GF-D8 (cell line): ENCODE measurements at regions not wholly inside any gene's neighbourhood (a gene's known extent, or its start where the extent isn't known, plus 50 kb on each side); places are given as distances from the start of the nearest gene placed in this dataset.

Experiments used
- DNase-seq: peaks from one replicate; lab custom pipeline; 2025; lab: John Stamatoyannopoulos, UW

DNA sequence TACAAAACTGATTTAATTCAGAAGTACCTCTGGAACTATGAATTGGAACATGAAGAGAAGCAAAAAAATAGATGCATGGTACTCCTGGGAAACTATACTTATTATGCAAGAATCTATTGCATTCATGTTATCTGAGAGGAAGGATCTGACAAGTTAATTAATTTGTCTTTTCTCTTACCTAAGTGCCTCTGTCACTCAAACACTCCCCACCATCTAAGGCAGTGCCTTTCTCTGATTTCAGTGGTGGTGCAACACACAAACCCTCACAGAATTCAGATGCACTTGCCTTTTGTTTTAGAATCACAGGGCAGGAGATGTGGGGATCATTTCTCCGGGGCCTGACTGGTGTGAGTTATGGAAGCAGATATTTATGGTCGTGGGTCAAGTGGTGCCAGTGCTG, 52.5 kb upstream of the C9orf72 start:
- no peak for DNase-seq

DNA sequence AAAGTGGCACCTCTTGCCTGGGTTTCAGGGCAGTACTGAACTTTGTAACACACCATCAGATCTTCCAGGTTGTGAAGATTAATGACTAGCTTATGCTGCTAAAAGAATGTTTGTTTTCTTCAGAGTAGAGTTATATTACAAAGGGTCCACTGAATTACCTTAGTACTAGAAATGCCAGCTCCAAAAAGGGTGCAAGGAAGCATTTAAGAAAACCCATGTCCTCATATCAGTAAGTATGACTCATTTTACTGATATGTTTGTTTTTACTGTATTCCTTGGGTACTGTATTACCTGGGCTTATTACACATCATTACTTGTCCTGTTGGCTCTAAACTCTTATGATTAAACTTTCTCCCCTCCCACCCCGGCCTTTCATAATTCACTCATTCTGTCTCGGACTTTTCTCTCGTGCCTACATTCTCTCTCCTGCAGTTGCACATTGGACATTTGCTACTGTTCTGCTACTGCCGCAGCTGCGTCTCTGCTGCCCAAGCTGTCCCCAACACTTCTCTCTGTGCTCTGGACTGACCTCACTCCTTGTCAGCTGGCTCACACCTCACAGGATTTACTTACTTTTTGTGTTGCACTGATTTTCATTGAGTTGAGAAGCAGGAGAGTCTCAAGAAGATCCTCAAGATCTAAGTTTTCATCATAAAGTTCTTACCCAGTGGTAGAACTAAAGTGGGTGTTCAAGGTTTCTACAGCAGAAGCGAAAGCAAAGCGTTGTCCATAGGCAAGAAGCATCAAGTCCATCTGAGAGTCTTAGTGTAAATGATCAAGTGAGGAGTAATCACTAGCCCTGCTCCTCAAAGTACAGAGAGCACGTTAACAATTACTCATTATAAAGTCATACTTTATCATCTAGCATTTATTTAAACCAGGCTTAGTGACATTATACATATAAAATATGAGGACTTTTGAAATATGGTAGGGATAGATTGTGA, 53.2 kb upstream of the C9orf72 start:
- no peak for DNase-seq

DNA sequence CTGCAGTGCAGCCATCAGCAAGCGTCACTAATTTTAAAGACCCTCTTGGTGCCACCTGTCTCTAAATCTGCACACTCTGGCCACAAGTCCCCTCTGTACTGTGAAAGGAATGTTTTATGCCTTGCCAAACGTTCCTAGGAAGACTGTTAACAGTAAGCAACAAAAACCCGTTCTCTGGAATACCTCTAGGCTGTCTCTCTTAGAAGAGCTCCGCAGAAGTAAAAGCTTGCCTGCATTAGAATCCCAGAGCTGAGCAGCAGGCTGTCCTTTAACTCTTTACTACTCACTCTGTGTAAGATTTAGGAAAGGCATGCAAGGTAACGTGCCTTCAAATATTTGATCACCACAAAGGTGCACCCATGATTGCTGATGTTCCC, 53.9 kb upstream of the C9orf72 start:
- DNase-seq, result no peak

- no peak for DNase-seq
Measured at GRCh38 chr9:27628311-27628710, 55.0 kb upstream of the C9orf72 start.

- no peak for DNase-seq
Measured at GRCh38 chr9:27629425-27629824, 56.1 kb upstream of the C9orf72 start.

DNA sequence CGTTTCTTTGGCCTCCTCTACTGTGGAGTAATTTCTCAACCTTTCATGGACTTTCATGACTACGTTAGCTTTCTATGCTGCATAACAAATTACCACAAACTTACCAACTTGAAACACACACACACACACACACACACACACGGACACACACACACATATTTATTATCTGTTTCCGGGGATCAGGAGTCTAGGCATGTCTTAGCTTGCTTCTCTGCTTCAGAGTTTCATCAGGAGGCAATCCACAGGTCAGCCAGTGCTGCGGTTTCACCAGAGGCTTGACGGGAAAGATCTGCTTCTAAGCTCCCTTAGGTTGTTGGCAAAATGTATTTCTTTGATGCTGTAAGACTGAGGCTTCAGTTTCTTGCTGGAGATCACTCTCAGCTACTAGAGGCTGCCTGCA, 59.0 kb upstream of the C9orf72 start:
- DNase-seq, result no peak

- no peak for DNase-seq
Measured at GRCh38 chr9:27633764-27634163, 60.5 kb upstream of the C9orf72 start.

DNA sequence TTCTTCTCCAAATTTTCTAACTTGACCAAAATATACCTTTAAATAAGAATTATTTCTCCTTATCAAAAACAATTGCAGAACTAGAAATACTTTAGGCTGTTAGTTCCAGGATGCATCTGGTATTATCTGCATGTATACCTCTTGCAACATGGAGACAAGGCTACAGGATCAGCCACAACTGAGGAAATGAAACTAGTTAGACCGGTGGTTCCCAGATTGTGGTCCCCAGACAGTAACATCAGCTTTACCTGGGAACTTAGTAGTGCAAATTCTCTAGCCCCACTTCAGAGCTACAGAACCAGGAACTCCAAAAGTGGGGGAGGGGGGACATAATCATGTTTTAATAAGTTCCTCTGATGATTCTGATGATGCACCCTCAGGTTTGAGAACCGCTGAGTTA, 61.6 kb upstream of the C9orf72 start:
- DNase-seq, result no peak

- no peak for DNase-seq
Measured at GRCh38 chr9:27638716-27639115, 65.4 kb upstream of the C9orf72 start.

GRCh38 chr9:27645161-27645840, 72.0 kb upstream of the C9orf72 start:
- DNase-seq, result no peak

- DNase-seq, result no peak
Measured at GRCh38 chr9:27653246-27653645, 80.0 kb upstream of the C9orf72 start.

GRCh38 chr9:27653957-27654356, 80.7 kb upstream of the C9orf72 start:
- no peak for DNase-seq

- no peak for DNase-seq
Measured at GRCh38 chr9:27654629-27655285, 81.5 kb upstream of the C9orf72 start.

- no peak for DNase-seq
Measured at GRCh38 chr9:27655441-27655840, 82.2 kb upstream of the C9orf72 start.

- no peak for DNase-seq
Measured at GRCh38 chr9:27659001-27659400, 85.7 kb upstream of the C9orf72 start.

DNA sequence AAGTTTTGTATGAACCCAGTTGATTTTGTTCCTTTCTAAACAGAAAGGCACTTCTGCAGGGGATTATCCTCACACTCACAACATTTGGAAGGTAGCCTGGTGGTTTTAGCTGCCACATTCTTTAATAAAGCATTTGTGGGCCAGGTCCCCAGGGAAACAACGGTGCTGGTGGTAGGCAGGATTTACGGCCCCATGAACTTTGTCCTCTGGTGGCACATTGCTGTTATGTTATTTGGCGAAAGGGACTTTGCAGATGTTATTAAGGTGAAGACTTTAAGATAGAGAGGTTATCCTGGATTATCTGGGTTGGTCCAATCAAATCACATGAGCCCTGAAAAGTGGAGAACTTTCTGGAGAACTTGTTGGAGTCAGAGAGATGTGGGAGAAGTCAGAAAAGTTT, 86.3 kb upstream of the C9orf72 start:
- no peak for DNase-seq

GRCh38 chr9:27660148-27660547, 86.9 kb upstream of the C9orf72 start:
- no peak for DNase-seq

DNA sequence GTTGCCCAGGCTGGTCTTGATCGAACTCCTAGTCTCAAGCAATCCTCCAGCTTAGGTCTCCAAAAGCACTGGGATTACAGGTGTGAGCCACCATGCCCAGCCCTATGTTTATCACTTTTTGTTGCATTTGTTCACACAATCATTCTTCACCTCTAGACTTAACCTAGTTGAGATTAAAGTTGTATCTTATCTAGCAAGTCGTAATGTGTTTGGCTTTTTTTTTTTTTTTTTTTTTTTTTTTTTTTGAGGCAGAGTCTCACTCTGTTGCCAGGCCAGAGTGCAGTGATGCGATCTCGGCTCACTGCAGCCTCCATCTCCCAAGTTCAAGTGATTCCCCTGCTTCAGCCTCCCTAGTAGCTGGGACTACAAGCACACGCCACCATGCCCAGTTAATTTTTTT, 90.2 kb upstream of the C9orf72 start:
- DNase-seq, result no peak

DNA sequence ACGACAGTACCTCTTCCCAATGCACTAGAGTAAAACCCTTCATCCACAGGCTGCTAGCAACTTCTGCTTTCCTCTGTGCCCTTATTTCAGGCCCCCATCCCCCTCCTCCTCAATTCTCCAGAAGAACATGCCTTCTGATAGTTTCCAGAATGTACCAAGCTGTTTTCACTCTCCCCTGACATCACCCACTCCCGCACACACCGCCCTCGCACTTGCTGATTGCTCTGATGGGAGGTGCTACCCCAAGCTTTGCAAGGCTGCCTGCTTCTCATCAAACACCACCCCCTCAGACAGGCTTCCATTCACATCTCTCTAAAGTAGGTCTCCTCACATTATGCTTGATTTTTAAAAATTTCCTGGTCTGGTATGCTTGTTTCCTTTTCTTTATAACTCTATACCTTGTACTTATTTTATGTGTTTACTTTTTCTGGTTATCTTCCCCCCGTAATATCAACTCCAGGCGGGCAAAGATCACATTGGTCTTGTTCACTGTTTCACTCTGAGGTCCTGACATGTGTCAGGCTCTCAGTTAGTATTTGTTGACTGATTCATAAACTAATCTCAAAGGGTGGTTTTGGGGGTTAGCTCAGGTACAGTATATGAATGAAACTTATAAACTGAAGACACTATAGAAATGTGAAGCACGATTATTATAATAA, 91.0 kb upstream of the C9orf72 start:
- no peak for DNase-seq

DNA sequence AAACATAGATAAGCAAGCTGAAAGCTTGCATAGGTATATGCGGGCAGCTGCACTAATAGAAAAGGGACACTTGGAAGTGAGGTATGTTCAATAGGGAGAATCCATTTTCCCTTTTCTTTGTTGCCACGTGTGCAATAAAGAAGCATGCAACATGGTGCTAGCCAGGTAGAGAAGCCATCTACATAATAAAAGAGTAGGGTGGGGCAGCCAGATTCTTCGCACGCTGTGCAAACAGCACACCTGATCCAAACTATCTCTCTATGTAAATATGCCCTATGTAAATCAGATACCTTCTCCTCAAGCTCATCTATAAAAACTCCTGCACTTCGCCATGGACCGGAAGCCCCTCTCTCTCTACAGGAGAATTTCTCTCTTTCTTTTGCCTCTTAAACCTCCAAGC, 91.9 kb upstream of the C9orf72 start:
- no peak for DNase-seq

DNA sequence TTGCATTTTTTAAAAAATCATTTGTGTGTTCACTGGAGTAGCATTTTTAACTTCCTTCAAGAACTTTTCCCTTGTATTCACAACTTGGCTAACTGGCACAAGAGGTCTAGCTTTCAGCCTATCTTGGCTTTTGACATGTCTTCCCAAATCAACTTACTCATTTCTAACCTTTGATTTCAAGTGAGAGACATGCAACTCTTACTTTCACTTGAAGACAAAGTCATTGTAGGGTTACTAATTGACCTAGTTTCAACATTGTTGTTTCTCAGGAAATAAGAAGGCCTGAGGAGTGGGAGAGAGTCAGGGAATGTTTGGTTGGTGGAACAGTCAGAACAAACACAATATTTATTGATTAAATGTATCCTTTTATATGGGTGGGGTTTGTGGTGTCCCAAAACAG, 95.0 kb upstream of the C9orf72 start:
- DNase-seq, result no peak

DNA sequence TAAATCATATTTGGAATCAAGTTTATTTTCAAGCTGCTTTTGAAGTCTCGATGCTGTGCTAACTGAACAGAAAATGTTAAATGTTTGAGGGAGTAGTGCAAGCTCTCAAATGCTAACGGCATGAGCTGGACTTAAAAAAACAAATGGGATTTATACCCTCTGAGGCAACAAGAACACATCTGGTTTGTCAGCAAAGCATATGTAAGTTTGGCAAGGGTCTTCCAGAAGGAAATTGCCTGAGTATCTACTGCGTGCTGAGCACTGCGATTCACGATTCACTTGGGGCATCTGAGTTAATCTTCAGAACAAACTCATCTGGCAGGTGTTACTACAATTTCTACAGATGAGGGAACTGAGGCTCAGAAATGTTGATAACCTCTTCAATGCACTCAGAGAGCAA, 98.4 kb upstream of the C9orf72 start:
- DNase-seq, result no peak
